ENCODE measurements at regions not wholly inside any gene's neighbourhood (a gene's known extent, or its start where the extent isn't known, plus 50 kb on each side); places are given as distances from the start of the nearest gene placed in this dataset.
"Not testable (repeated sequence)": the region's sequence is repeated elsewhere in the genome, so short reads cannot be mapped to it uniquely, and the experiment has no call there.

- DNase-seq, result no peak
These were observed 2396.1 kb upstream of the C9orf72 start for GRCh38 chr9:29969408-29969807.

GRCh38 chr9:29969856-29970647, 2396.8 kb upstream of the C9orf72 start:
- no peak for DNase-seq

- no peak for DNase-seq
These were observed 2400.9 kb upstream of the C9orf72 start for GRCh38 chr9:29974197-29974596.

DNA sequence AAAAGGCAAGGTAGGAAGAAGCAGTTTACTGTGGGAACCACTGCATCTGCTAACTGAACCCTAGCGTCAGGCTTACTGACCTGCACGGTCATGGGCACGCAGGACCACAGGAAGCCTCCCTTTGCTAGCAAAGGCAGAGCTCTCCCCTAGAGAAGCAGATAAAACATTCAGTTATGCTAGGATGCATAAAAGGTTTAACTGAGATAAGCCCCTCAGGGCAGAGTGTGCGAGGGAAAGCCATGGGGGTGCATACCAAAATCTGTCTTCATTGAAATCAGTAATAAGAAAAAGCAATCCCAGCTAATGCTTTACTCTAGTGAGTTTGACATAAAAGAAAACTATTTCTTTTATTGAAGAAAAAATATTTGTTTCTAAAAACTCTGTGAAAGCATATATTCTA, 2403.7 kb upstream of the C9orf72 start:
- no peak for DNase-seq

DNA sequence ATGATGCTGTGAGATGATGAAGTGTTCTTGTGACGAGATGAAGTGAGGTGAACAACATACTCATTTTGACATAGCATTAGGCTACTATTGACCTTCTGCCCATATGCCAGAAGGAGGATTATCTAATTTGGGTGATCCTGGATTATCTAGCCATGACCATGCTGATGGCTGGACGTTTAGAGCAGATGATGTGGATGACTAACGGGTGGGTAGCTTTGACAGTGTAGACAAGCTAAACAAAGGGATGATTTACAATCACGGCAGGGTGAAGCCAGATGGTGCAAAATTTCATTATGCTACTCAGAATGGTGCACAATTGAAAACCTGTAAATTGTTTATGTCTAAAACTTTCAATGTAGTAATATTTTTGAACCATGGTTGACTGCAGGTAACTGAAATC, 2403.4 kb upstream of the ACO1 start:
- no peak for DNase-seq

- DNase-seq, result no peak
These were observed 2384.8 kb upstream of the ACO1 start for GRCh38 chr9:29999645-30000044.

- DNase-seq, result no peak
These were observed 2373.8 kb upstream of the ACO1 start for GRCh38 chr9:30010691-30011090.

- DNase-seq, result no peak
These were observed 2371.8 kb upstream of the ACO1 start for GRCh38 chr9:30012622-30013021.

GRCh38 chr9:30015073-30015472, 2369.4 kb upstream of the ACO1 start:
- DNase-seq, result no peak

- no peak for DNase-seq
These were observed 2364.3 kb upstream of the ACO1 start for GRCh38 chr9:30020161-30020560.

- DNase-seq, result no peak
These were observed 2348.7 kb upstream of the ACO1 start for GRCh38 chr9:30035761-30036160.

DNA sequence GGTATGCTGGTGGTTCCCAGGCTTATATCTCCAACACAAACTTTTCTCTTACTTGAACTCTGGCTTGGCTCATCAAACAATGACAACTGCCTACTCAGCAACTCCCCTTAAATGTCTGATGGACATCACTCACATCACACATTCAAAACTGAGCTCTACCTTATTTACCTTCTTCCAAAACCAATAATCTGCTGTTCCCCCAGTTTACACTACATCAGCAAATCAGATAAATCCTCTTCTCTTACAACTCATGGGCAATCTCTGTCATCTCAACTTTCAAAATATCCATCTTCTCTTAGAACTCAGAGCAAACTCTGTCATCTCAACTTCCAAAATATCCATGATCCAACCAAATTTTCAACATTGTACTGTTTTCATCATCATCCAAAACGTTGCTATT, 2347.9 kb upstream of the ACO1 start:
- DNase-seq, result no peak

GRCh38 chr9:30039712-30040111, 2344.7 kb upstream of the ACO1 start:
- DNase-seq, result no peak

GRCh38 chr9:30048396-30048795, 2336.0 kb upstream of the ACO1 start:
- no peak for DNase-seq

DNA sequence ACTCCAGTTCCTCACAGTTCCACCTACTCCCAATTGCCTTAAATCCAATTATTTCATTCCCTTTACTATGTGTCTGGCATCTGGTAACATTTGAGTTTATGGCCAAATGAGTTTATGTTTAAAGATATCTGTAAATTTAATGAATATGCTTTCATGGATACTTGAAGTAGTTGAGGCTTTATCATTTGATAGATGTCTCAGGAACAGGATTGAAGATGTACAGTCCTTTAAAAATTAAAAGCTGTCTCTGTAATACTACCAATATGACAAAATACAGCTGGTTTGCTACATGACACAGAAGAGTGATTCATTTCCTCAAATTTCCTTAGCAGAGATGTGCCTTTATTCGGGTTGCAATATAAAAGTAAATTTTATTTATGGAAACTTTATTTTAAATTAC, 2326.0 kb upstream of the ACO1 start:
- no peak for DNase-seq

GRCh38 chr9:30060976-30061375, 2323.5 kb upstream of the ACO1 start:
- no peak for DNase-seq

DNA sequence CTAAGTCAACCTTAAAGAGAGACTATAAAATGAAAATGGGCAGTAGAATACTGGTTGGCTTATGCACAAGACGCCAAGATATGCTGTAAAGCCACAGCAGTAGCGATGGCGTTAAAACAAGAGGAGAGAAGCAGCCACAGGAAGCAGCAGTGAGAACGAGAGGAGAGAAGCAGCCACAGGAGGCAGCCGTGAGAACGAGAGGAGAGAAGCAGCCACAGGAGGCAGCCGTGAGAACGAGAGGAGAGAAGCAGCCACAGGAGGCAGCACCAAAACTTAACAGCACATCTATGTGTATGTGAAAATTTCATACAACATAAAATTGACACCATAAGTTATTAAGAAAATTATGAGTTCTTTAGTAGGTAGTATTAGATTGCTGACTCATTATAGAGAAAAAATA, 2318.6 kb upstream of the ACO1 start:
- no peak for DNase-seq

- not testable (repeated sequence) for DNase-seq
These were observed 2315.2 kb upstream of the ACO1 start for GRCh38 chr9:30069236-30069635.

GRCh38 chr9:30075022-30075421, 2309.4 kb upstream of the ACO1 start:
- DNase-seq, result no peak

DNA sequence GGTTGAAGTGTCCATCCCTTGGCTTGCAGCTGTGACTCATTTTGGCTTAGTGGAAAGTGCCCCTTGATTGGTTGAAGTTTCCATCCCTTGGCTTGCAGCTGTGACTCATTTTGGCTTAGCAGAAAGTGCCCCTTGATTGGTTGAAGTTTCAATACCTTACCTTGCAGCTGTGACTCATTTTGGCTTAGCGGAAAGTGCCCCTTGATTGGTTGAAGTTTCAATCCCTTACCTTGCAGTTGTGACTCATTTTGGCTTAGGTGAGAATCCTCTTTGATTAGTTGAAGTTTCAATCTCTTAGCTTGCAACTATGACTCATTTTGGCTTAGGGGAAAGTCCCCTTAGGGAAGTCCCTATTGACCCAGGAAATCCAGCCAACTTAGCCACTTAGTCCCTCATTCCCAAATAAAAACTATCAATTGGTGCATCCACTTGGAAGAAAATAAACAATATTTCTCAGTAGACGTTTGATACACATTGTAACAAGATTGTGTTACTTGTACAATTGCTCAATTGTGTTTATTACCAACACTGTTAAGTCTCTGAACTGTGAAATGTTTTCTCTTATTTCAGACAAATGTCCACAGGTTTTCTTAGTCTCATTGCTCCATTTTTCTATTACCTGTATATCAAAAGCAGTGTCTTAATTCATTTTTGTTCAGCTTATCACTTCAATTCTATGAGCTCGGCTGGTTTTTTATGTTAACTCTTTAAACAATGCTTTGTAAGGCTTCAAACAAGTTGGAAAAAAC, 2308.8 kb upstream of the ACO1 start:
- DNase-seq, result peak; percentile 53

DNA sequence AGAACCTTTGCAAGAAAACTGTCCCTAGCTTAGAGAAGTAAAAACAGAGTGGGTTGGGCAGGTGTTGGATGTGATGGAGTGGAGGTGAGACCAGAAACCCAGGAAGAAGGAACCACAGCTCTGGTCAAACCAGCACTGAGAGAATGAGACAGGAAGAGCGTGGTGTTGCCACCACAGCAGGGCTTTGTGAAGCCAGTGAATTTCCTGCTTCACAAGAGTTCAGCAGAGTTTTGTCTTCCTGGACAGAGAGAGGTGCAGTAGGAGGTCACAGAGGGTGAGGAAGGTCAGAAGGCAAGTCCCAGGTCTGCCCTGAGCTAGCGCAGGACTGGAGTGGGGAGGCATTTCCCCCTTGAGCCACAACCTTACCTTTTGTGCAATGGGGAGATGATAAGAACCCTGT, 2306.2 kb upstream of the ACO1 start:
- DNase-seq, result no peak

DNA sequence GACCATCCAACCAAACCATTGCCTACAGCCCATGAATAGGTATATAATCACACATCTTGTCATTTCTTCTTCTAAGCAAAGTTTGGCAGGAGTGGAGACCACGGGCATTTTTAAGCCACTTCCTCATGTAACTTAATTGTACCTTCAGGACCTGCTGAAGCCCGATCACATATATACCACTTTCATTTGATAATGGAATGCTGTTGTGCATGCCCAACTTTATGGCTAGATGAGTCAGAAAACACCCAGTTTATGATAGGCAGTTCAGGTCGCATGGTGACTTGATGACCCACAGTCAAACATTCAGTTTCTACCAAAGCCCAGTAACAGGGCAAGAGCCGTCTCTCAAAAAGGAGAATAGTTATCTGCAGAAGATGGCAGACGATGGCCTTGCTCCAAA, 2295.0 kb upstream of the ACO1 start:
- no peak for DNase-seq

DNA sequence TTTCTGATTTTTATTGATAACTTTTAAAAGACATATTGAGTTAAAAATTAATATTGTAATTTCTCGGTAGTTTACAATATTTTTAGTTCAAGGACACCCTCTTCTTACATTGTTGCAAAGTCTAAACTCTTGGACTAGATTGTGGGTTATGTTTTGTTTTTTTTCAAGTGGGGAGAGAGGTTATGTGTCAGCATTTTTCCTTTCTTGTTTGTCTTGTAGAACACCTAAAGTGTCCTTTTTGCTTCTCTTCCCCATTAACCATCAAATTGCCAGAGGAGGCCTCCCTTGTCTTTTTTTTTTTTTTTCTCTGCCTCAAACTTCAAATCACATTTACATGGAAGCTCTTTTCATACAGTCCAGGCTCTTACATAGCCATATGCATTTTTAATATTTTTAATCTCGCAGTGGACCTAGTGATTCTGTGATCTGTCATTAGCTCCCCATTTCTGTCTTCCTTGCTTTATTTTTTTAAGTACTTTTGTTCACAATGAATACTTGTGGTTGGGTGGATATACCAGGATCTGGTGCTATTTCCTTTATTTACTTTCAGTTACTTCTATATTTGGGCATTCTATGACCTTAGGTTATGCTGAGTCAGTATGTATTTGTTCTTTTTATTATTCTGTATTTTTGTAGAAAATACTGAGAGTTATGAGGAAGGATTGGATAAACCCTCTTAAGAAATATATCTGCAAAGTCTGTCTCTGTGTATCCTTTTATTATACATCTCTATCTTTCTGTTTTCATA, 2280.6 kb upstream of the ACO1 start:
- DNase-seq, result no peak

DNA sequence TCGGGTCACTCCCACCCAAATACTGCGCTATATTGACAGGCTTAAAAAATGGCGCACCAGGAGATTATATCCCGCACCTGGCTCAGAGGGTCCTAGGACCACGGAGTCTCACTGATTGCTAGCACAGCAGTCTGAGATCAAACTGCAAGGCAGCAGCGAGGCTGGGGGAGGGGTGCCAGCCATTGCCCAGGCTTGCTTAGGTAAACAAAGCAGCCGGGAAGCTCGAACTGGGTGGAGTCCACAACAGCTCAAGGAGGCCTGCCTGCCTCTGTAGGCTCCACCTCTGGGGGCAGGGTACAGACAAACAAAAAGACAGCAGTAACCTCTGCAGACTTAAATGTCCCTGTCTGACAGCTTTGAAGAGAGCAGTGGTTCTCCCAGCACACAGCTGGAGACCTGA, 2277.3 kb upstream of the ACO1 start:
- DNase-seq, result not testable (repeated sequence)
